ENCODE measurements at regions not wholly inside any gene's neighbourhood (a gene's known extent, or its start where the extent isn't known, plus 50 kb on each side); places are given as distances from the start of the nearest gene placed in this dataset.

- TF ChIP-seq REST (IDR thresholded peaks at IDR 0.05; ENCODE audit: low read depth, low read length) = no peak
Observed at GRCh38 chr10:81104494-81104893, 566.8 kb downstream of the SH2D4B start (continued).

- in situ Hi-C loops (cut with MboI) = no loop called here
- no peak overlapping the region for H3K9ac ChIP-seq (ENCODE audit: control insufficient read depth, insufficient read depth, low read length)
- ChIA-PET POLR2A (interaction anchor here (0.7 to 0.9 kb wide), 2 partner anchors 18 to 47 kb away, joined by 3 read pairs; no protein-coding TSS in a partner anchor), SMC1A (ENCODE audit: uncharacterized antibody, unreplicated experiment) (interaction anchor here (0.7 to 6.6 kb wide), 23 partner anchors 8 to 711 kb away, joined by 3 to 41 read pairs (median 4); no protein-coding TSS in a partner anchor), RAD21 (ENCODE audit: unreplicated experiment) (interaction anchor here (1.0 to 3.8 kb wide), 12 partner anchors 9 to 730 kb away, joined by 3 to 26 read pairs (median 4); no protein-coding TSS in a partner anchor), CTCF (interaction anchor here (0.9 to 6.7 kb wide), 7 partner anchors 21 to 90 kb away, joined by 3 to 40 read pairs (median 4); no protein-coding TSS in a partner anchor)
- DNase-seq (ENCODE audit: low read depth, low spot score) (peak; percentile 46), ATAC-seq (peak; percentile 90), FAIRE-seq (no peak)
- no peaks in the 10 kb centered on the region for H3K4me1 ChIP-seq (ENCODE audit: control insufficient read depth, insufficient read depth, low read length)
- H4K20me1 ChIP-seq (ENCODE audit: control insufficient read depth, insufficient read depth) = no peaks in the 10 kb centered on the region
- H3K79me2 ChIP-seq (ENCODE audit: control insufficient read depth, insufficient read depth, low read length) = no peaks in the 10 kb centered on the region
- H3K27me3 ChIP-seq (replicated peaks in 1 of 2; ENCODE audit: control insufficient read depth in 2 of 2, insufficient read depth in 2 of 2, low read length in 1 of 2) = no peaks in the 10 kb centered on the region
- peak overlapping the region; percentile 1; the same call in 1 of the 2 replicates for H3K27ac ChIP-seq (ENCODE audit: control insufficient read depth, insufficient read depth)
- H3K4me2 ChIP-seq (ENCODE audit: control insufficient read depth, insufficient read depth) = no peak overlapping the region
- H3K4me3 ChIP-seq = no peak overlapping the region
- BruUV-seq (replicated peaks) = no TSS peak
- H3K36me3 ChIP-seq (ENCODE audit: control insufficient read depth in 2 of 2, insufficient read depth in 2 of 2, low read length in 1 of 2) = no peaks in the 10 kb centered on the region
- H3K9me3 ChIP-seq (replicated peaks; ENCODE audit: control insufficient read depth, insufficient read depth, low read length) = no peaks in the 10 kb centered on the region; the same call in 2 of the 3 replicates
- intact Hi-C loops (cut with micrococcal nuclease; ENCODE audit: unreplicated experiment) = loop anchor here (2.0 to 10.0 kb wide), 3 partner anchors 72 to 654 kb away; partner anchors contain the start of gene TSPAN14
- WGBS (ENCODE audit: insufficient coverage, insufficient replicate concordance, low lambda C conversion rate, missing lambda C conversion rate) = 3% methylated on average over 3 of the region's 3 CpGs
- H2AFZ ChIP-seq (ENCODE audit: control insufficient read depth, low read depth, low read length) = peak overlapping the region; percentile 30
- no peak for TF ChIP-seq SRF (IDR thresholded peaks at IDR 0.05; ENCODE audit: low read depth in 2 of 2, low read length in 2 of 2)
- 0 out of 2 replicates have a peak, but pooled peaks have one; percentile 9 for TF ChIP-seq MLLT1 (IDR thresholded peaks at IDR 0.05)
- 0 out of 2 replicates have a peak, but pooled peaks have one; percentile 25 for TF ChIP-seq CREM (IDR thresholded peaks at IDR 0.05; ENCODE audit: low read depth)
- TF ChIP-seq IRF4 (IDR thresholded peaks at IDR 0.05; ENCODE audit: low read depth, low read length) = 0 out of 2 replicates have a peak, but pooled peaks have one; percentile 17
- 0 out of 2 replicates have a peak, but pooled peaks have one; percentile 30 for TF ChIP-seq PAX5 (IDR thresholded peaks at IDR 0.05; ENCODE audit: borderline replicate concordance, low read depth, low read length)
- no peak for TF ChIP-seq YBX1 (IDR thresholded peaks at IDR 0.05)
- TF ChIP-seq MEF2B (IDR thresholded peaks at IDR 0.05; ENCODE audit: partially characterized antibody, poor library complexity, severe bottlenecking) = peak; percentile 34
- TF ChIP-seq POLR2A (IDR thresholded peaks at IDR 0.05; ENCODE audit: low read depth, low read length) = no peak
- peak; percentile 75 for TF ChIP-seq BMI1 (IDR thresholded peaks at IDR 0.05; ENCODE audit: borderline replicate concordance)
- no peak for TF ChIP-seq RBBP5 (conservative IDR thresholded peaks at IDR 0.05)
- no peak for TF ChIP-seq ZNF384 (IDR thresholded peaks at IDR 0.05; ENCODE audit: borderline replicate concordance, low read depth, low read length)
- TF ChIP-seq NBN (IDR thresholded peaks at IDR 0.05) = peak; percentile 54; the same call in 1 of the 2 replicates
- peak; percentile 53; the same call in 1 of the 2 replicates for TF ChIP-seq IKZF1 (conservative IDR thresholded peaks at IDR 0.05)
- TF ChIP-seq USF2 (IDR thresholded peaks at IDR 0.05; ENCODE audit: borderline replicate concordance, low read depth, low read length) = no peak
- peak; percentile 58 to 73; a peak in 2 of 4 replicates for TF ChIP-seq IKZF2 (IDR thresholded peaks at IDR 0.05)
- TF ChIP-seq RELA (IDR thresholded peaks at IDR 0.05; ENCODE audit: borderline replicate concordance, partially characterized antibody) = peak; percentile 62
Observed at GRCh38 chr10:81108516-81109199, 571.0 kb downstream of the SH2D4B start.
